ENCODE measurements at regions not wholly inside any gene's neighbourhood (a gene's known extent, or its start where the extent isn't known, plus 50 kb on each side); places are given as distances from the start of the nearest gene placed in this dataset.
"Not testable (repeated sequence)": the region's sequence is repeated elsewhere in the genome, so short reads cannot be mapped to it uniquely, and the experiment has no call there.

DNA sequence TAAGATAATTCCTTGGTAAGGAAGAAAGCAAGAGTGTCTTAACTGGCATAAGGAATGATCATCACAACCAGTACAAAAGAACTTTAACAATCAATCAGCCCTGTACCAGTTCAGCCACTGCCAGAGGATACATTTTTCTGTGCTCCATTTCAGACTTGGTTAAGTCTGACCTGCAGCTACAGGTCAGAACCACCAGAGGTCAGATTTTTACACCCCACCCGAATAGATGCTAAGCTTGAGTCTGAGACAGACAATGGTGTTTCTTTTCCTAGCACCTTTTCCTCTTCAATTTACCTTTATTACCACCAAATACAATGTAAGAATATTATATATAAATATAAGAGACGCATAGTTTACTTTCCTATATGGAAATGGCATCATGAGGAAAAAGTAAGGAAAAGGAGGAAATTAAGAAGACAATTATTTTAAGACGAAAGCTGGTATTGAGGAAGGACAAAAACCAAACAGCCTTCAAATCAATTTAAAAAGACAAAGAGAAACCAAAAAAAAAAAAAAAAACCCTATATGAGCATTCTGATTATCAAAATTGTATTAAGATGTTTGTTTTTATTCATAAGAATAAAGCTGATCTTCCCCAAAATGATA lies 215.3 kb upstream of the TTC29 start:
- H3K9me3 ChIP-seq (ENCODE audit: insufficient read depth, low read depth, low read length): no peaks in the 10 kb centered on the region
- no peaks in the 10 kb centered on the region for H3F3A ChIP-seq (ENCODE audit: low read depth)
- H3K79me2 ChIP-seq (ENCODE audit: insufficient read depth, low read length): no peaks in the 10 kb centered on the region
- H3K27me3 ChIP-seq (ENCODE audit: insufficient read depth, low read length, poor library complexity, severe bottlenecking): no peaks in the 10 kb centered on the region
- H3K4me3 ChIP-seq (ENCODE audit: low read length, poor library complexity, severe bottlenecking): no peak overlapping the region
- no peak overlapping the region for H3K4me2 ChIP-seq (ENCODE audit: low read depth, low read length, poor library complexity, severe bottlenecking)
- H4K20me1 ChIP-seq (ENCODE audit: insufficient read depth, low read length, poor library complexity, severe bottlenecking): no peaks in the 10 kb centered on the region
- no peaks in the 10 kb centered on the region for H3K9me2 ChIP-seq (replicated peaks; ENCODE audit: low read depth, low read length)
- no peaks in the 10 kb centered on the region for H3K4me1 ChIP-seq (ENCODE audit: insufficient read depth, low read length, poor library complexity, severe bottlenecking)
- H3K36me3 ChIP-seq (ENCODE audit: insufficient read depth, low read length): no peaks in the 10 kb centered on the region
- no peak overlapping the region for H3K9ac ChIP-seq (ENCODE audit: low read depth, low read length, poor library complexity, severe bottlenecking)
- 0 out of 2 replicates have a peak overlapping the region, but pooled peaks have one; percentile 14 for H2AFZ ChIP-seq (ENCODE audit: low read length)
- no peak for TF ChIP-seq EZH2phosphoT487 (IDR thresholded peaks at IDR 0.05; ENCODE audit: borderline replicate concordance)
- TF ChIP-seq, protein P1, sequence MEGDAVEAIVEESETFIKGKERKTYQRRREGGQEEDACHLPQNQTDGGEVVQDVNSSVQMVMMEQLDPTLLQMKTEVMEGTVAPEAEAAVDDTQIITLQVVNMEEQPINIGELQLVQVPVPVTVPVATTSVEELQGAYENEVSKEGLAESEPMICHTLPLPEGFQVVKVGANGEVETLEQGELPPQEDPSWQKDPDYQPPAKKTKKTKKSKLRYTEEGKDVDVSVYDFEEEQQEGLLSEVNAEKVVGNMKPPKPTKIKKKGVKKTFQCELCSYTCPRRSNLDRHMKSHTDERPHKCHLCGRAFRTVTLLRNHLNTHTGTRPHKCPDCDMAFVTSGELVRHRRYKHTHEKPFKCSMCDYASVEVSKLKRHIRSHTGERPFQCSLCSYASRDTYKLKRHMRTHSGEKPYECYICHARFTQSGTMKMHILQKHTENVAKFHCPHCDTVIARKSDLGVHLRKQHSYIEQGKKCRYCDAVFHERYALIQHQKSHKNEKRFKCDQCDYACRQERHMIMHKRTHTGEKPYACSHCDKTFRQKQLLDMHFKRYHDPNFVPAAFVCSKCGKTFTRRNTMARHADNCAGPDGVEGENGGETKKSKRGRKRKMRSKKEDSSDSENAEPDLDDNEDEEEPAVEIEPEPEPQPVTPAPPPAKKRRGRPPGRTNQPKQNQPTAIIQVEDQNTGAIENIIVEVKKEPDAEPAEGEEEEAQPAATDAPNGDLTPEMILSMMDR (conservative IDR thresholded peaks at IDR 0.05; ENCODE audit: low read length): peak; percentile 78

DNA sequence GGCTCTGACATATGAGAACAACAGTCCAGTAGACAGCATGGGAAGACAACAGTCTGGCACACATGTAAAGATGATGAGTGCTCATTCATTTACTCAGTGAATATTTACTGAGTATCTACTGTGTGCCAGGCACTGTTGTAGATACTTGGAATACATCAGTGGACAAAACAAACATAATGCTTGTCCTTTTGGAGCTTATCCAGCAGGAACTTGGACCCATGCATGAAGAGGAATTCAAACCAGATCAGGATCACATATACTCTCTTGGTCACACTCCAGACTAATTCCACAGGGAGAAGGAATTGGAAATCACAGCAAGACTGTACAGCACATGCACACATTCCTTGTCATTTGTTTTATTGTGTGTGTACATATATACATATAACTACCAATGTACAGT lies 217.6 kb upstream of the TTC29 start:
- Histone ChIP-seq H3K9ac (ENCODE audit: low read depth, low read length, poor library complexity, severe bottlenecking) (no peak overlapping the region), H3F3A (ENCODE audit: low read depth) (no peaks in the 10 kb centered on the region), H2AFZ (ENCODE audit: low read length) (no peak overlapping the region), H3K4me1 (ENCODE audit: insufficient read depth, low read length, poor library complexity, severe bottlenecking) (no peaks in the 10 kb centered on the region), H3K4me2 (ENCODE audit: low read depth, low read length, poor library complexity, severe bottlenecking) (no peak overlapping the region), H3K9me3 (ENCODE audit: insufficient read depth, low read depth, low read length) (no peaks in the 10 kb centered on the region), H3K9me2 (replicated peaks; ENCODE audit: low read depth, low read length) (no peaks in the 10 kb centered on the region), H3K4me3 (ENCODE audit: low read length, poor library complexity, severe bottlenecking) (no peak overlapping the region), H4K20me1 (ENCODE audit: insufficient read depth, low read length, poor library complexity, severe bottlenecking) (no peaks in the 10 kb centered on the region), H3K36me3 (ENCODE audit: insufficient read depth, low read length) (no peaks in the 10 kb centered on the region), H3K79me2 (ENCODE audit: insufficient read depth, low read length) (no peaks in the 10 kb centered on the region), H3K27me3 (ENCODE audit: insufficient read depth, low read length, poor library complexity, severe bottlenecking) (no peaks in the 10 kb centered on the region)
- no peak for TF ChIP-seq EZH2phosphoT487 (IDR thresholded peaks at IDR 0.05; ENCODE audit: borderline replicate concordance)
- TF ChIP-seq, protein P1 (conservative IDR thresholded peaks at IDR 0.05; ENCODE audit: low read length): no peak

DNA sequence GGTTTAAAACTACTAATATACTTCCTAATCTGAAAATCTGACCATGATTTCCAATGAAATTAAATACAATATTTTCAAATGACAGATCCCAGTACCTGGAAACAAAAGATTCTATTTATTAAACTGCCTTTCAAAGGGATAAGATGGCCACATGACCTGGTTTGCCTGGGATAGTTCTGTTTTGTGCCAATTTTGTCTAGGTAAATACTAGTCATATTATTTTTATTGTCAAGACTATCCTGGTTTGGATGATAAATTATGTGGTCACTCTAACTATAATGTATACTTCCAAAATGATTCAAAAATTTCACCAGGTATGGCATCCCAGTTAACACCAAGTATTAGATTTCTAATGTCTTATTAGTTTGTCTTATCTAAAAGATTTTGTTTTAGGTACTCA lies 222.5 kb upstream of the TTC29 start:
- not testable (repeated sequence) for H3K4me1 ChIP-seq (ENCODE audit: insufficient read depth, low read length, poor library complexity, severe bottlenecking); H3K36me3 ChIP-seq (ENCODE audit: insufficient read depth, low read length); H3K9ac ChIP-seq (ENCODE audit: low read depth, low read length, poor library complexity, severe bottlenecking); H3F3A ChIP-seq (ENCODE audit: low read depth); H3K9me2 ChIP-seq (replicated peaks; ENCODE audit: low read depth, low read length); H2AFZ ChIP-seq (ENCODE audit: low read length); H3K27me3 ChIP-seq (ENCODE audit: insufficient read depth, low read length, poor library complexity, severe bottlenecking); H3K79me2 ChIP-seq (ENCODE audit: insufficient read depth, low read length); H3K4me3 ChIP-seq (ENCODE audit: low read length, poor library complexity, severe bottlenecking); H3K9me3 ChIP-seq (ENCODE audit: insufficient read depth, low read depth, low read length); H4K20me1 ChIP-seq (ENCODE audit: insufficient read depth, low read length, poor library complexity, severe bottlenecking); H3K4me2 ChIP-seq (ENCODE audit: low read depth, low read length, poor library complexity, severe bottlenecking)

DNA sequence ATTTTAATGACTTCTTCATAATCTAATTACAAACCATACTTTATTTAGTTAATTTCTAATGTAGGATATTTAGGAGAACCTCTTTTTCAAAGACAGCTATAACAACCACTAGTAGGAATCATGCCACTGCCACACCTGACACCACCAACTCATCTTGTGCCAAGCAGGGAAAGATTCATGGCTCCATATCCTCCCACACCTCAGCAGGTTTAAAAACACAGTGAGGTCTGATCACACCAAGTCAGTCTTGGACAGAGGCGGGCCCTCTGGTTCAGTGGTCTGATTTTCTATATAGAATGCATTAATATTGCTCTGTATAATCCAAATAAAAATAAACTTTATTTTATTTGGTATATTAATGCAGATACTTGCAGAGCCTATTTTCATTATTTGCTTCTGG lies 227.7 kb upstream of the TTC29 start:
- H2AFZ ChIP-seq (ENCODE audit: low read length): no peak overlapping the region
- no peak for TF ChIP-seq EZH2phosphoT487 (IDR thresholded peaks at IDR 0.05; ENCODE audit: borderline replicate concordance)
- TF ChIP-seq, protein P1 (conservative IDR thresholded peaks at IDR 0.05; ENCODE audit: low read length): no peak
- no peaks in the 10 kb centered on the region for H3K9me3 ChIP-seq (ENCODE audit: insufficient read depth, low read depth, low read length)

More for the DNA sequence above, 227.7 kb upstream of the TTC29 start:
- H3K27me3 ChIP-seq (ENCODE audit: insufficient read depth, low read length, poor library complexity, severe bottlenecking): no peaks in the 10 kb centered on the region
- no peak overlapping the region for H3K4me3 ChIP-seq (ENCODE audit: low read length, poor library complexity, severe bottlenecking)
- H3K36me3 ChIP-seq (ENCODE audit: insufficient read depth, low read length): no peaks in the 10 kb centered on the region
- H3K4me1 ChIP-seq (ENCODE audit: insufficient read depth, low read length, poor library complexity, severe bottlenecking): no peaks in the 10 kb centered on the region
- no peak overlapping the region for H3K9ac ChIP-seq (ENCODE audit: low read depth, low read length, poor library complexity, severe bottlenecking)
- H3F3A ChIP-seq (ENCODE audit: low read depth): no peaks in the 10 kb centered on the region
- no peaks in the 10 kb centered on the region for H3K79me2 ChIP-seq (ENCODE audit: insufficient read depth, low read length)
- no peaks in the 10 kb centered on the region for H4K20me1 ChIP-seq (ENCODE audit: insufficient read depth, low read length, poor library complexity, severe bottlenecking)
- no peak overlapping the region for H3K4me2 ChIP-seq (ENCODE audit: low read depth, low read length, poor library complexity, severe bottlenecking)
- no peaks in the 10 kb centered on the region for H3K9me2 ChIP-seq (replicated peaks; ENCODE audit: low read depth, low read length)

All from Loucy (cell line).